HL-60 (cell line): ENCODE measurements at regions not wholly inside any gene's neighbourhood (a gene's known extent, or its start where the extent isn't known, plus 50 kb on each side); places are given as distances from the start of the nearest gene placed in this dataset.

Experiments
- DNase-seq, 2 experiments: peaks; one replicate each; pipeline ENCODE4 v3.0.0-alpha.2; 2010 to 2020; ENCODE audit warnings: low read depth in 1 of 2, low spot score in 1 of 2
- H3K27ac ChIP-seq: fragments of 250-450 bp; sonication (Bioruptor Pico); replicated peaks from 2 replicates; pipeline ENCODE4 v1.5.1; 2020; ENCODE audit warnings: mild to moderate bottlenecking, moderate library complexity
- H3K27me3 ChIP-seq: fragments of 250-450 bp; sonication (Bioruptor Pico); 2 replicates; pipeline ENCODE4 v1.5.1; 2021; ENCODE audit warnings: mild to moderate bottlenecking, moderate library complexity; ENCODE audit not compliant: insufficient read depth, poor library complexity, severe bottlenecking
- H3K4me3 ChIP-seq: replicated peaks from 2 replicates; pipeline ENCODE4 v1.5.1; 2011; ENCODE audit warnings: mild to moderate bottlenecking, control low read depth, low read length; ENCODE audit not compliant: insufficient read depth
- CTCF ChIP-seq: IDR thresholded peaks from one replicate; pipeline ENCODE4 v1.5.1; 2011; ENCODE audit warnings: low read length, control low read depth, inconsistent platforms; ENCODE audit not compliant: insufficient read depth
- GABPA ChIP-seq: IDR thresholded peaks from 2 replicates; pipeline ENCODE4 v1.6.1; 2012; ENCODE audit warnings: low read depth
- POLR2AphosphoS5 ChIP-seq: IDR thresholded peaks from 2 replicates; pipeline ENCODE4 v1.6.1; 2012; ENCODE audit warnings: low read depth
- REST ChIP-seq: IDR thresholded peaks from 2 replicates; pipeline ENCODE4 v1.6.1; 2012; ENCODE audit warnings: low read depth; ENCODE audit not compliant: insufficient replicate concordance
- SPI1 ChIP-seq: IDR thresholded peaks from 2 replicates; pipeline ENCODE4 v1.6.1; 2012; ENCODE audit warnings: low read depth, mild to moderate bottlenecking, borderline replicate concordance

- no peak for DNase-seq
- TF ChIP-seq GABPA (no peak), POLR2AphosphoS5 (no peak), CTCF (no peak), SPI1 (no peak), REST (no peak)
- Histone ChIP-seq H3K4me3 (no peak overlapping the region), H3K27me3 (peaks cover 5% of the 10 kb centered on the region), H3K27ac (no peak overlapping the region)
These were observed 158.8 kb downstream of the IL20RB start for GRCh38 chr3:137116619-137117018.

DNA sequence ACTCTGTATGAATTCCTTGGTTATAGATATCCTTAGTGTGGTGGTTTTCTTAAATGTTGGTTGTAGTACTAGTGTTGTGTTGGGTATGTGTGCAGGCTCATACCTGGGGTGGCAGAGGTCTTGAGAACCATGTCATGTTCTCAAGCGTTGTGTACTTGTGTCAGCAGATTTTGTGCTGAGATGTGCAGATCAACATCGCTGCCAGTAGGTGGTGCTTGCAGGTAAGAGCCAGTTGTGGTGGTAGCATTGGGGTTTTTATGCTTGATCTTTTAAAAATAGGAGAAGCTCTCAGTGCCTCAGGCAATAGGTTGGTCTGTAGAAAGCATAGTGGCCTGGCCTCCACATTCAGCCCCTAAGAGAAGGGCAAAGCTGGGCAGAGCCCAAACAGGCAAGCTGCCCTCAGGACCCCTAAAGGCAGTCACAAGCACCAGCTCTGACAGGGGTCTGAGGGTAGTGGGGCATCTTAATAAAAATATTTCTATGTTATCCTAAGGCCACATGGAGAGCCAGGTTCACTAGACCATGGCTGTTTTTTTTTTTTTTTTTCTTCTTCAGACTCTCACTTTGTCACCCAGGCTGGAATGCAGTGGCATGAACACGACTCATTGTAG, 164.0 kb downstream of the IL20RB start:
- DNase-seq: peak in 1 of 2 experiments; percentile 48
- peak; percentile 56 for TF ChIP-seq CTCF
- no peak for TF ChIP-seq SPI1

DNA sequence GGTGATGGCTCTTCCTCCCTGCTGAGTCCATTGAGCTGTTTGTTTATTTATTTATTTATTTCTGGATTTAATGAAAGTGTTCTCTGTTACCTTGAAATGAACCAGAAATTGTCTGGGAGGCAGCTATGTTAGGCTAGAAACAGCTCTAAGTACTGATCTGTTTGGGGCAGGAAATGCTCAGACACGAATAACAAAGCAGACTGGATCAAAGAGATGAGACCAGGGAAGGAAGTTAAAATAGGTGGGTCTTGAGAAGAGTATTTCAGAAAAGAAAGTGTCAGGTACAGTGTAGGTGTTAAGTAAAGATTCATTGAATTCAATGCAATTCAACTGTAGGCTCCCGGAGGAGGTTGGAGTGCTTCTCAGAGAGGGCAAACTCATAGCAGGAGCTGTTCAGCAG, 173.3 kb downstream of the IL20RB start:
- Histone ChIP-seq H3K27me3 (no peaks in the 10 kb centered on the region), H3K27ac (no peak overlapping the region), H3K4me3 (no peak overlapping the region)
- DNase-seq: no peak
- TF ChIP-seq SPI1: no peak
- TF ChIP-seq REST: no peak
- no peak for TF ChIP-seq GABPA
- TF ChIP-seq POLR2AphosphoS5: no peak
- TF ChIP-seq CTCF: no peak

More for the DNA sequence above, 164.0 kb downstream of the IL20RB start:
- H3K27ac ChIP-seq: no peak overlapping the region
- H3K27me3 ChIP-seq: peaks cover 2% of the 10 kb centered on the region
- no peak overlapping the region for H3K4me3 ChIP-seq

- Histone ChIP-seq H3K27ac (no peak overlapping the region), H3K4me3 (no peak overlapping the region), H3K27me3 (no peaks in the 10 kb centered on the region)
- DNase-seq: no peak
- TF ChIP-seq POLR2AphosphoS5: no peak
- no peak for TF ChIP-seq GABPA
- TF ChIP-seq REST: no peak
- no peak for TF ChIP-seq SPI1
- no peak for TF ChIP-seq CTCF
These were observed 176.6 kb downstream of the IL20RB start for GRCh38 chr3:137134431-137134830.
